HG03442 (cell line): ENCODE measurements at regions not wholly inside any gene's neighbourhood (a gene's known extent, or its start where the extent isn't known, plus 50 kb on each side); places are given as distances from the start of the nearest gene placed in this dataset.
"Not testable (repeated sequence)": the region's sequence is repeated elsewhere in the genome, so short reads cannot be mapped to it uniquely, and the experiment has no call there.

Experiments used
- ATAC-seq: cut with Tn5 transposase; IDR thresholded peaks from one replicate; pipeline ENCODE4 v1.9.1; 2021; ENCODE audit warnings: mild to moderate bottlenecking, moderate library complexity; ENCODE audit not compliant: unreplicated experiment

DNA sequence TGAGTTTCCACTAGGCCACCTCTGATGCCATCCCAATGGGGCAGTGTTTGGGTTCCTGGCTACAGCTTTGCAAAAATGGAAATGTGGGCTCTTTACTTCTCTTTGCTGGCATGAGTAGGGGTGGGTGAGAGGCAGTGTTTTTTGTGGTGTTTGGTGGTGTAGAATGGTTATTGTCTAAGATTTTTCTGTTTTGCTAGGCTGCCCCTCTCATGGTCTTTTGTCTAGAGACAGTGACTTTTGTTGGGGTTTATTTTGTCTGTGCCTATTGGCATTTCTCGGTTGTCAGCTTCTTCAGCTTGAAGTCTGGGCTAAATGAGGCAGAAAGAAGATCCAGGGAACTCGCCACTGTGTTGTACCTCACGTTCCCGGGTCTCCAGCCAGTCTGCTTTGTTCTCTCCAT, 112.1 kb downstream of the CENPF start:
- ATAC-seq = no peak

DNA sequence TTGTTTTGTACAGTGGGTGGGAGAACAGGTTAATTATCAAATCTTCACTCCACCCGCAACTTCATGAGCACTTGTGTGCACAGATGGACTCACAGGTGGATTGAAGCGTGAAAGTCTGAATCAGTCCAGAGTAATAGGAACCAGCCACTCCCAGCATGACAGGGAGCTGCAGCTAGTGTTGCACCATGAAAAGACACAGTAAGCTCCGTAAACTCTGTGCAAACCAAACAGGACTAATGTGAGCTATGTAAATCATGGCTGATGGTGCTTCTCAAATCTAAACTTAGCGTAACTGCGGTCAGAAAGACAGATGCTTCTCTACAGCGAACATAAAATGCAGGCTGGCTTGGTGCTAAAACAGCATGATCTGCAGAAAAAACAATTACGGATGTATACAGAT, 114.4 kb downstream of the CENPF start:
- no peak for ATAC-seq

GRCh38 chr1:214718724-214719123, 115.7 kb downstream of the CENPF start:
- ATAC-seq = no peak

- no peak for ATAC-seq
These were observed 116.2 kb downstream of the CENPF start for GRCh38 chr1:214719207-214719606.

- no peak for ATAC-seq
These were observed 117.6 kb downstream of the CENPF start for GRCh38 chr1:214720561-214720960.

DNA sequence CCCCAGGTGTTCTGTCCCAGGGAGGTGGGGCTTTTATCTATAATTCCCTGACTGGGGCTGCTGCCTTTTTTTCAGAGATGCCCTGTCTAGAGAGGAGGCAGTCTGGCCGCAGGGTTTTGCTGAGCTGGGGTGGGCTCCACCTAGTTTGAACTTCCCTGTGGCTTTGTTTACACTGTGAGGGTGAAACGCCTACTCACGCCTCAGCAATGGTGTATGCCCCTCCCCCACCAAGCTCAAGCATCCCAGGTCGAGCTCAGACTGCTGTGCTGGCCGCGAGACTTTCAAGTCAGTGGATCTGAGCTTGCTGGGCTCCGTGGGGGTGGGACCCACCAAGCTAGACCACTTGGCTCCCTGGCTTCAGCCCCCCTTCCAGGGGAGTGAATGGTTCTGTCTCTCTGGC, 124.3 kb downstream of the CENPF start:
- ATAC-seq = no peak

- ATAC-seq = no peak
These were observed 136.7 kb downstream of the CENPF start for GRCh38 chr1:214739621-214740238.

DNA sequence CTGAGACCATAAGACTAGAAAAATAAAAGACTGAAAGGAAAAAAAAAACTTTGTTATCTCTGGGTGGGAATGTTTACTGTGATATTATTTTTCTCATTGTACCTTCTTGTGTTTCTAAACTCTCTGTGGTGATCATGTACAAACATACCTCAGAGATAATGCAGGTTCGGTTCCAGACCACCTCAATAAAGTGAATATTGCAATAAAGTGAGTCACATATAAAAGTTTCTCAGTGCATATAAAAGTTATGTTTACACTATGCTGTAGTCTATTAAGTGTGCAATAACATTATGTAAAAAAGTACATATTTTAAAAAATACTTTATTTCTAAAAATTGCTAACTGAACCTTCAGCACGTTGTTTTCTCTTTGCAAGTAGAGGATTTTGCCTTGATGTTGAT, 137.5 kb downstream of the CENPF start:
- ATAC-seq = no peak

GRCh38 chr1:214747050-214747635, 144.1 kb downstream of the CENPF start:
- ATAC-seq = no peak

- no peak for ATAC-seq
These were observed 150.3 kb downstream of the CENPF start for GRCh38 chr1:214753236-214753852.

DNA sequence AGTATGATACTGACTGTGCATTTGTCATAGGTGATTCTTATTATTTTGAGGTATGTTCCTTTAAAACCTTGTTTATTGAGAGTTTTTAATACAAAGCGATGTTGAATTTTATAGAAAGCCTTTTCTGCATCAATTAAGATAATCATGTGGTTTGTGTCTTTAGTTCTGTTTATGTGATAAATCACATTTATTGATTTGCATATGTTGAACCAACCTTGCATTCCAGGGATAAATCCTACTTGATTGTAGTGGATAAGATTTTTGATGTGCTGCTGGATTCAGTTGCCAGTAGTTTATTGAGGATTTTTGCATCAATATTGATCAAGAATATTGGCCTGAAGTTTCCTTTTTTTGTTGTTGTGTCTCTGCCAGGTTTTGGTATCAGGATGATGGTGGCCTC, 158.0 kb downstream of the CENPF start:
- ATAC-seq = no peak

DNA sequence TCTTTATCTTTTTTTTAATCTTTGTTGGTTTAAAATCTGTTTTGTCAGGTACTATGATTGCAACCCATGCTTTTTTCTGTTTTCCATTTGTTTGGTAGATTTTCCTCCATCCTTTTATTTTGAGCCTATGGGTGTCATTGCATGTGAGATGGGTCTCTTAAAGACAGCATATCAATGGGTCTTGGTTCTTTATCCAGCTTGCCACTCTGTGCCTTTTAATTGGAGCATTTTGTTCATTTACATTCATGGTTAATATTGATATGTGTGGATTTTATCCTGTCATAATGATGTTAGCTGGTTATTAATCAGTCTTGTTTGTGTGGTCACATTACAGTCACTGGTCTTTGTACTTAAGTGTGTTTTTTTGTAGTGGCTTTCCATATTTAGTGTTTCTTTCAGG, 159.9 kb downstream of the CENPF start:
- ATAC-seq = no peak

GRCh38 chr1:214764502-214764901, 161.5 kb downstream of the CENPF start:
- no peak for ATAC-seq

- ATAC-seq = no peak
These were observed 164.2 kb downstream of the CENPF start for GRCh38 chr1:214767221-214767620.

DNA sequence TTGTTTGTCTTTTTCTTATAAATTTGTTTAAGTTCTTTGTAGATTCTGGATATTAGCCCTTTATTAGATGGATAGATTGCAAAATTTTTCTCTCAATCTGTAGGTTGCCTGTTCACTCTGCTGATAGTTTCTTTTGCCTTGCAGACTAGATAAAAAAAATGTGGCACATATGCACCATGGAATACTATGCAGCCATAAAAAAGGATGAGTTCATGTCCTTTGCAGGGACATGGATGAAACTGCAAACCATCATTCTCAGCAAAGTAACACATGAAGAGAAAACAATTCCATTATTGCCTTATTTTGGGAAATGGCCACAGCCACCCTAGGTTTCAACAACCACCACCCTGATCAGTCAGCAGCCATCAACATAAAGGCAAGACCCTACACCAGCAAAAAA, 166.7 kb downstream of the CENPF start:
- ATAC-seq = not testable (repeated sequence)

DNA sequence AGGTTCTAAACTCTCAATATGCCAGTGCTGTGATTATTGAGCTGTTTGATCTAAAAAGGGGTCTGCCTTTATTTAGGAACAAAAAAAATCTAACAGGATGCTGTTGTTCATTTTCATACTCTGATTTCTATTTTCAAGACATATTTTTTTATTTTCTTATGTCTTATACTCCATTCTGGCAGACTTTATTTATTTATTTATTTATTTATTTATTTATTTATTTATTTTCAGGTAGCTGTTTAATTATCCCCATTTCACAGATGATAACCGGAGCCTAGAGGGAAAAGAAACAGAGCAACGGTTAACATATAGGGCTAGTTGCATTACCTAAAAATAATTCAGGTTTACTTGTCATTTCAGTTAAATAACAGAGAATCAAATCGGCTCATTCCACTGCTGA, 174.4 kb downstream of the CENPF start:
- ATAC-seq = no peak

DNA sequence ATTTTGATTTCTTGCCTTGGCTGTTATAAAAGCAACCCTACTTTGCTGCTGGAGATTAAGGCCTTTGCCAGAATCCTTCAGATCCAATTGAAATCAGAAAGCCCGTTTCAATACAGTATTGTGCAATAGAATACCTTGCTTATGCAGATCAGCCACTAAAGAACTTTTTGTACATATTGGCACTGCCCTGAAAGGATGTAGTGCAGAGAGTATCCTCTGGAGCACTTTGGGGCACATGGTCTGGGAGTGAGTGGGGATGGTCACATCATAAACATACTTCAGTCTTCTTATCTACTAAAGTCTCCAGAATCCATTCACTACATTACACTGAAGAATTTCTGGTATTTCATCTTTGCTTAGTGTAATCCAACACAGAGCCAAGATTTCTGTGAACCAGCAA, 189.0 kb downstream of the CENPF start:
- no peak for ATAC-seq

DNA sequence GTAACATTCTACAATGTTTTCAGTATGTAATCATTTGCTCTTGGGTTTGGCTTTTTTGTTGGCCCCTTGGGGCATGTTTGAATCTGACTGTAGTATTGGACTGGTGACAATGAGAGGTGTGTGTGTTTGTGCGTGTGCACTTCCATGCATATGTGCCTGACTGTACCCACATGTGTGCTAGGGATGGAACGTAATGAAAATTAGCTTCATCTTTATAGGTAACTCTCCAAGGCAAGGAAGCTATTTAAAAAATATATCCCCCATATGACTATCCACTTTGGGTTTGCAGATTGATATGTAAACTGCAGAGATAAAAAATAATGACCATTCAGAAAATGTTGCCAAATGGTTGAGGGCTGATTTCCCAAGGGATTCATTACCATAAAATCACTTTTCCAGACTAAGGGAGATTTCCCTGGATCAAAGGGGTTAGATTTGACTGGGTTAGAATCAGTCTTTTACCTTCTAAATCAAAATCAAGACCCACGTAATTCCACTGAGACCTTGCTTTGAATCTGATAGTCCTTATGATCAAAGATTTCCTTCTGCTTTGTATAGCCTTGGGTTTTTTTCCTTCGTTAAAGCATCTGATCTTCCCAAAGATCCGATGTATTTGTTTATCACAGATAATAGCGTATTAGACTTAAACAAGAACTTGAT, 189.7 kb downstream of the CENPF start:
- ATAC-seq = no peak

- no peak for ATAC-seq
These were observed 190.7 kb downstream of the CENPF start for GRCh38 chr1:214793708-214794107.

GRCh38 chr1:214801191-214801590, 198.2 kb downstream of the CENPF start:
- ATAC-seq = no peak

DNA sequence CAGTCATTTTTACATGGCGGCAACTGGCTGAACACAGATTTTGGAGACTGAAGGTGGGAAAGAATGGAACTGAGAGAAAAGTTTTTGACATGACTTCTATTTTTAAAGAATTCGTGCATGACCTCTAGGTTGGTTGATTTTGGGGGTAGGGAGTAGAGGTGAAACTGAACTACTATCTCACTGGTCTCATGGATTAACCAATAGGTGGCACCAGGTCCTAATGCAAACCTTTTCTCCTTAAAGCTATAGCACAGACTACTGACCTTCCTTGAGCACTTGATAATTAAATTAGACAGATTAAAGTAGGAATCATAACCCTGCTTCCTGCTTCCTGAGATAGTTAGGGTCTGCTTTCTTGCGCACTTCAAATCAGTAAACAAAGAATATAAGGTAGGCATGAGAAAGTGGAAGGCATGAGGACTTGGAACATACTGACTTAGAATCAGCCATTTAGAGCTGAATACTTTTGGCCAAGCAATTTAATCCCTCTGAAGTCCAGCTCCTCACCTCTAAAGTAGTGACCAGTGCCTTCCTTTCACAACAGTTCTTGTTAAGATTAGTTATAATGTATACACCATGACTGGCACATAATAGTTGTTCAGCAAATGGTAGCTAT, 206.0 kb downstream of the CENPF start:
- ATAC-seq = no peak

- no peak for ATAC-seq
These were observed 213.6 kb downstream of the CENPF start for GRCh38 chr1:214816603-214817002.
